Left lung (tissue), 4 donors: ENCODE measurements at regions not wholly inside any gene's neighbourhood (a gene's known extent, or its start where the extent isn't known, plus 50 kb on each side); places are given as distances from the start of the nearest gene placed in this dataset.
A peak's percentile ranks its signal among the peaks of the same experiment; 100 is the strongest.

ENCODE experiments used
- ATAC-seq: fragments of 200-7000 bp; cut with Tn5 transposase; one replicate; pipeline ENCODE4 v1.9.1; 2020; ENCODE audit warnings: moderate library complexity
- DNase-seq, 4 donors: peaks; one replicate each; pipeline ENCODE4 v3.0.0-alpha.2; 2013 to 2020
- H3K27ac ChIP-seq, 2 donors: fragments of 200-600 bp; sonication (generic) in 1 of 2; one replicate each; pipeline versions ENCODE4 v1.5.0 to v1.8.0; 2020 to 2021
- H3K27me3 ChIP-seq, 2 donors: fragments of 200-600 bp; sonication (generic) in 1 of 2; one replicate each; pipeline versions ENCODE4 v1.5.0 to v1.8.0; 2020 to 2021
- H3K36me3 ChIP-seq, 2 donors: fragments of 200-600 bp; sonication (generic) in 1 of 2; one replicate each; pipeline versions ENCODE4 v1.5.0 to v1.8.0; 2020 to 2021
- H3K4me1 ChIP-seq, 2 donors: fragments of 200-600 bp; one replicate each; pipeline ENCODE4 v1.8.0; 2021
- H3K4me3 ChIP-seq, 2 donors: fragments of 200-600 bp; sonication (generic) in 1 of 2; one replicate each; pipeline versions ENCODE4 v1.5.0 to v1.8.0; 2020 to 2021; ENCODE audit warnings: mild to moderate bottlenecking in 1 of 2
- H3K9me3 ChIP-seq, 2 donors: fragments of 200-600 bp; sonication (generic) in 1 of 2; one replicate each; pipeline versions ENCODE4 v1.5.0 to v1.8.0; 2020 to 2021
- intact Hi-C, 2 donors: fragments of 100-400 bp; cut with DNase I; formaldehyde crosslinking; loops; one replicate each; pipeline versions ENCODE4 v1.11.2 to v1.14.2; 2022
- TF ChIP-seq, protein P1 (sequence below), 2 donors: fragments of 200-600 bp; sonication (generic) in 1 of 2; IDR thresholded peaks; one replicate each; pipeline versions ENCODE4 v1.5.0 to v1.8.0; 2021; ENCODE audit warnings: antibody characterized with exemption in 2 of 2
- donor health status: DM: no; HTN: yes; CAD: no.
- donor health status: DM: no; HTN: no; CAD: no.

DNA sequence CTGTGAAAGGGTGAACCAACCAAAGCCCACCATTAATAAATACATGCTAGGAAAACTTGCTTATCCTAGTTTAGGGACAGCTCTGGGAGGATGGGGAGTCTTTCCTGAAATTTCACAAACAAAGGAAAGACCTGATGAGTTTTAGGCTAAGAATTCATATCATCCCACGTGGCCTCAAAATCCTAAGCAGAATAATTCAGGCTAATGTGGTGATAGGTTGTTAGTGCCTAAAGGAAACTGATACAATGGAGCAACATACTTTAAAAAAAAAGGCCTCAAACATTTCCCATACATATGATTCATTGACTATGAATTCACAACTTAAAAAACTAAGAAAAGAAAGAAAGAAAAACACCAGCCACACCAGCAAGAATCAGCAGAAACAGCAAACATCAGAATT, 126.9 kb upstream of the CNTN4 start:
- Histone ChIP-seq H3K4me1 (no peaks in the 10 kb centered on the region), H3K27me3 (no peaks in the 10 kb centered on the region), H3K27ac (no peak overlapping the region), H3K9me3 (peaks cover 0 to 3% of the 10 kb centered on the region in 2 donors), H3K4me3 (no peak overlapping the region), H3K36me3 (no peaks in the 10 kb centered on the region)
- TF ChIP-seq, protein P1, sequence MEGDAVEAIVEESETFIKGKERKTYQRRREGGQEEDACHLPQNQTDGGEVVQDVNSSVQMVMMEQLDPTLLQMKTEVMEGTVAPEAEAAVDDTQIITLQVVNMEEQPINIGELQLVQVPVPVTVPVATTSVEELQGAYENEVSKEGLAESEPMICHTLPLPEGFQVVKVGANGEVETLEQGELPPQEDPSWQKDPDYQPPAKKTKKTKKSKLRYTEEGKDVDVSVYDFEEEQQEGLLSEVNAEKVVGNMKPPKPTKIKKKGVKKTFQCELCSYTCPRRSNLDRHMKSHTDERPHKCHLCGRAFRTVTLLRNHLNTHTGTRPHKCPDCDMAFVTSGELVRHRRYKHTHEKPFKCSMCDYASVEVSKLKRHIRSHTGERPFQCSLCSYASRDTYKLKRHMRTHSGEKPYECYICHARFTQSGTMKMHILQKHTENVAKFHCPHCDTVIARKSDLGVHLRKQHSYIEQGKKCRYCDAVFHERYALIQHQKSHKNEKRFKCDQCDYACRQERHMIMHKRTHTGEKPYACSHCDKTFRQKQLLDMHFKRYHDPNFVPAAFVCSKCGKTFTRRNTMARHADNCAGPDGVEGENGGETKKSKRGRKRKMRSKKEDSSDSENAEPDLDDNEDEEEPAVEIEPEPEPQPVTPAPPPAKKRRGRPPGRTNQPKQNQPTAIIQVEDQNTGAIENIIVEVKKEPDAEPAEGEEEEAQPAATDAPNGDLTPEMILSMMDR (IDR thresholded peaks at IDR 0.05), result no peak
- intact Hi-C loops, result no loop called here
- no peak for DNase-seq
- ATAC-seq, result no peak

GRCh38 chr3:1979961-1980615, 118.6 kb upstream of the CNTN4 start:
- H3K27me3 ChIP-seq, result no peaks in the 10 kb centered on the region
- TF ChIP-seq, protein P1 (IDR thresholded peaks at IDR 0.05), result no peak
- H3K9me3 ChIP-seq, result peaks cover 0 to 7% of the 10 kb centered on the region in 2 donors
- H3K36me3 ChIP-seq, result no peaks in the 10 kb centered on the region
- no peak for ATAC-seq
- no peaks in the 10 kb centered on the region for H3K4me1 ChIP-seq
- no peak for DNase-seq
- no peak overlapping the region for H3K4me3 ChIP-seq
- H3K27ac ChIP-seq, result no peak overlapping the region
- intact Hi-C loops, result no loop called here

- ATAC-seq (peak; percentile 80), DNase-seq (peak in 1 of 4 donors; percentile 16)
- H3K4me1 ChIP-seq, result no peaks in the 10 kb centered on the region
- no peaks in the 10 kb centered on the region for H3K9me3 ChIP-seq
- no peaks in the 10 kb centered on the region for H3K27me3 ChIP-seq
- H3K27ac ChIP-seq, result no peak overlapping the region
- TF ChIP-seq, protein P1 (IDR thresholded peaks at IDR 0.05), result peak in 1 of 2 donors; percentile 14
- no peak overlapping the region for H3K4me3 ChIP-seq
- no peaks in the 10 kb centered on the region for H3K36me3 ChIP-seq
- intact Hi-C loops, result no loop called here
Observed at GRCh38 chr3:1987980-1988379, 110.7 kb upstream of the CNTN4 start.

GRCh38 chr3:1998739-1999138, 99.9 kb upstream of the CNTN4 start:
- Histone ChIP-seq H3K4me1 (no peaks in the 10 kb centered on the region), H3K27me3 (no peaks in the 10 kb centered on the region), H3K4me3 (no peak overlapping the region), H3K27ac (no peak overlapping the region), H3K36me3 (no peaks in the 10 kb centered on the region), H3K9me3 (peaks cover 0 to 1% of the 10 kb centered on the region in 2 donors)
- TF ChIP-seq, protein P1 (IDR thresholded peaks at IDR 0.05), result no peak
- DNase-seq (no peak), ATAC-seq (no peak)
- intact Hi-C loops, result no loop called here

DNA sequence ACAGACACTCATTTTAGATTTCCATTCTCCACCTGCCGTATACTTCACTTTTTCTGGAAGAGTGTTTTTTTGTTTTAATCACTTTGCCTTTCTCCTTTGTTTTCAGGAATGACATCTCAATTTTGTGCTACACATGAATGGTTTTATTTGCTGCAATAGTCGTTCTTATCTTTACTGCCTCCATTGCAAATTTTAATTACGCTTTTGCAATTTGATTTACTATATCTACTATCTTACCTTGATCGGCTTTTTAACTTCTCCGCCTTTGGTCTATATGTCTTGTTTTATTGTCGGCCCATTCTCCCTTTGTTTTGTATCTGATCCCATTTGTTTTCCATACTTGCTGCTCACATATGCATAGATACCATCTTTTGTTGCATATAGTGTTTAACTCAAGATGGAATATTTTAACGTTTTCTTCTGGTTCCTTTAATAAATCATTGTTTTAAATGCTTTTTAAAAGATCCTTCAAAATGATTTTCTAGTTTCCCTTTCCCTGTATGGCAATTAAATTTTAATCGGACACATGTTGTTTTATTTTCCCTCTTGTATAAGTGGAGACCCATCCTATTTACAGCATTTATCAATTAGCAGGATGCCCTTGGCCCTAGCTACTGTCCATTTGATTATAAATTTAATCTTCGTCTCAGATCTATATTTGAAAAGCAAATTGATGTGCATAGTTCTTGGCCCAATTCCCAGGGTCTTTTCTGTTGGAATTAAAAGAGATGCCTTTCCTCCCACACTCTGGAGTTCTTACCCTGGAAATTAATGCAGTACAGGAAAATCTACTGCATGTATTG, 97.2 kb upstream of the CNTN4 start:
- Histone ChIP-seq H3K4me1 (no peaks in the 10 kb centered on the region), H3K36me3 (no peaks in the 10 kb centered on the region), H3K27ac (no peak overlapping the region), H3K4me3 (no peak overlapping the region), H3K27me3 (no peaks in the 10 kb centered on the region), H3K9me3 (peaks cover 0 to 6% of the 10 kb centered on the region in 2 donors)
- intact Hi-C loops, result no loop called here
- DNase-seq (no peak), ATAC-seq (no peak)
- TF ChIP-seq, protein P1 (IDR thresholded peaks at IDR 0.05), result no peak
